ENCODE measurements at regions not wholly inside any gene's neighbourhood (a gene's known extent, or its start where the extent isn't known, plus 50 kb on each side); places are given as distances from the start of the nearest gene placed in this dataset.

GRCh38 chr2:194826241-194826640 lies 830.8 kb upstream of the SLC39A10 start:
- Histone ChIP-seq H3K36me3 (ENCODE audit: control insufficient read depth in 1 of 2, insufficient read depth in 2 of 2, low read length in 2 of 2) (no peaks in the 10 kb centered on the region), H3K9me3 (ENCODE audit: control insufficient read depth in 1 of 2, insufficient read depth in 1 of 2, low read depth in 1 of 2, low read length in 2 of 2) (no peaks in the 10 kb centered on the region), H3K27ac (ENCODE audit: low read depth, low read length) (no peak overlapping the region), H3K79me2 (ENCODE audit: insufficient read depth, low read length) (no peaks in the 10 kb centered on the region), H2AFZ (ENCODE audit: low read depth, low read length, poor library complexity, severe bottlenecking) (peak overlapping the region; percentile 85), H3K4me1 (ENCODE audit: control insufficient read depth in 1 of 2, insufficient read depth in 2 of 2, low read length in 2 of 2) (peaks cover 3 to 10% of the 10 kb centered on the region in 2 experiments; a peak in 2 of 4 replicates), H3K4me2 (ENCODE audit: low read length) (no peak overlapping the region), H3K27me3 (ENCODE audit: insufficient read depth, low read length) (no peaks in the 10 kb centered on the region), H3K9ac (ENCODE audit: low read length) (no peak overlapping the region), H4K20me1 (ENCODE audit: insufficient read depth) (no peaks in the 10 kb centered on the region), H3K9me2 (ENCODE audit: insufficient read depth) (no peaks in the 10 kb centered on the region), H3K4me3 (replicated peaks in 1 of 2; ENCODE audit: low read depth in 1 of 2, low read length in 2 of 2) (no peak overlapping the region)
- no peak for DNase-seq (ENCODE audit: low read depth, low spot score)
- no peak for ATAC-seq
- RAD21 ChIA-PET (ENCODE audit: low non-redundant PET in 1 of 2, low total read pairs in 2 of 2, uncharacterized antibody in 2 of 2, unreplicated experiment in 2 of 2) = no interaction called here
- no TSS peak for BruUV-seq (replicated peaks)
- 0 out of 2 replicates have a peak, but pooled peaks have one; percentile 26 for TF ChIP-seq SRF (IDR thresholded peaks at IDR 0.05; ENCODE audit: low read depth)
- TF ChIP-seq JUND (IDR thresholded peaks at IDR 0.05) = no peak
- no peak for TF ChIP-seq YY1 (IDR thresholded peaks at IDR 0.05; ENCODE audit: extremely low read depth, insufficient replicate concordance, low read depth, low read length)
- no peak for TF ChIP-seq SIN3A (IDR thresholded peaks at IDR 0.05; ENCODE audit: low read depth)
- no peak for TF ChIP-seq POLR2AphosphoS5 (IDR thresholded peaks at IDR 0.05; ENCODE audit: low read depth, low read length)
- TF ChIP-seq CEBPB (IDR thresholded peaks at IDR 0.05; ENCODE audit: low read depth) = no peak
- POLR2A ChIA-PET = no interaction called here
- intact Hi-C loops (cut with micrococcal nuclease) = no loop called here
- CTCF ChIA-PET = no interaction called here

DNA sequence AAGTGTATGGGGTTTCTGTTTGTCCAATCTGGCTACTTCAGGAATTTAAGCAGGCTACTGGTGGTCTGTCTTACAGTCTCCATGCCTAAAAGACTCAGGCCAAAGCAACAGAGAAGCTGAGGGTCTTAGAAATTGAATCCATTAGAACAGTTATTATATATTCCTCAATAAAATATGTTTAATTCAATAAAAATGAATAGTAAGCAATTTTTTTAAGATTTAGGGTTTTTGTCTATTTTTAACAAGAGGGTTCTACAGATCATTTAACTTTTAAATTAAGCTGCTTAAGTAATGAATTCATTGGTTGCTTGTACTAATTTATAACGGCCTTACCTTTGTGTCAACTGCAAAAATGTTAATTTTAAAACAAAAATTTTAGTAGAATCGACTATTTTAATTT lies 832.6 kb upstream of the SLC39A10 start:
- DNase-seq (ENCODE audit: low read depth, low spot score) = no peak
- Histone ChIP-seq H2AFZ (ENCODE audit: low read depth, low read length, poor library complexity, severe bottlenecking) (no peak overlapping the region), H4K20me1 (ENCODE audit: insufficient read depth) (no peaks in the 10 kb centered on the region), H3K4me2 (ENCODE audit: low read length) (no peak overlapping the region), H3K9me3 (ENCODE audit: control insufficient read depth in 1 of 2, insufficient read depth in 1 of 2, low read depth in 1 of 2, low read length in 2 of 2) (no peaks in the 10 kb centered on the region), H3K27me3 (ENCODE audit: insufficient read depth, low read length) (no peaks in the 10 kb centered on the region), H3K9ac (ENCODE audit: low read length) (no peak overlapping the region), H3K27ac (ENCODE audit: low read depth, low read length) (no peak overlapping the region), H3K4me1 (ENCODE audit: control insufficient read depth in 1 of 2, insufficient read depth in 2 of 2, low read length in 2 of 2) (peaks cover 3 to 10% of the 10 kb centered on the region in 2 experiments; a peak in 2 of 4 replicates), H3K36me3 (ENCODE audit: control insufficient read depth in 1 of 2, insufficient read depth in 2 of 2, low read length in 2 of 2) (no peaks in the 10 kb centered on the region), H3K9me2 (ENCODE audit: insufficient read depth) (no peaks in the 10 kb centered on the region), H3K4me3 (replicated peaks in 1 of 2; ENCODE audit: low read depth in 1 of 2, low read length in 2 of 2) (no peak overlapping the region), H3K79me2 (ENCODE audit: insufficient read depth, low read length) (no peaks in the 10 kb centered on the region)
- ChIA-PET RAD21 (ENCODE audit: low non-redundant PET in 1 of 2, low total read pairs in 2 of 2, uncharacterized antibody in 2 of 2, unreplicated experiment in 2 of 2) (no interaction called here), CTCF (no interaction called here), POLR2A (no interaction called here)
- no peak for TF ChIP-seq SRF (IDR thresholded peaks at IDR 0.05; ENCODE audit: low read depth)
- TF ChIP-seq SP1 (IDR thresholded peaks at IDR 0.05; ENCODE audit: low read depth) = no peak
- TF ChIP-seq, protein P1, sequence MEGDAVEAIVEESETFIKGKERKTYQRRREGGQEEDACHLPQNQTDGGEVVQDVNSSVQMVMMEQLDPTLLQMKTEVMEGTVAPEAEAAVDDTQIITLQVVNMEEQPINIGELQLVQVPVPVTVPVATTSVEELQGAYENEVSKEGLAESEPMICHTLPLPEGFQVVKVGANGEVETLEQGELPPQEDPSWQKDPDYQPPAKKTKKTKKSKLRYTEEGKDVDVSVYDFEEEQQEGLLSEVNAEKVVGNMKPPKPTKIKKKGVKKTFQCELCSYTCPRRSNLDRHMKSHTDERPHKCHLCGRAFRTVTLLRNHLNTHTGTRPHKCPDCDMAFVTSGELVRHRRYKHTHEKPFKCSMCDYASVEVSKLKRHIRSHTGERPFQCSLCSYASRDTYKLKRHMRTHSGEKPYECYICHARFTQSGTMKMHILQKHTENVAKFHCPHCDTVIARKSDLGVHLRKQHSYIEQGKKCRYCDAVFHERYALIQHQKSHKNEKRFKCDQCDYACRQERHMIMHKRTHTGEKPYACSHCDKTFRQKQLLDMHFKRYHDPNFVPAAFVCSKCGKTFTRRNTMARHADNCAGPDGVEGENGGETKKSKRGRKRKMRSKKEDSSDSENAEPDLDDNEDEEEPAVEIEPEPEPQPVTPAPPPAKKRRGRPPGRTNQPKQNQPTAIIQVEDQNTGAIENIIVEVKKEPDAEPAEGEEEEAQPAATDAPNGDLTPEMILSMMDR (IDR thresholded peaks at IDR 0.05 in 2 of 3, conservative IDR thresholded peaks at IDR 0.05 in 1 of 3; ENCODE audit: borderline replicate concordance in 1 of 3, insufficient read depth in 1 of 3, low read depth in 2 of 3, low read length in 2 of 3) = no peak
- TF ChIP-seq CEBPB (IDR thresholded peaks at IDR 0.05; ENCODE audit: low read depth) = no peak
- TF ChIP-seq ELF1 (IDR thresholded peaks at IDR 0.05; ENCODE audit: borderline replicate concordance, low read depth) = no peak
- no TSS peak for BruUV-seq (replicated peaks)
- ATAC-seq = no peak
- intact Hi-C loops (cut with micrococcal nuclease) = no loop called here

Measured in HCT116 (cell line).